ENCODE measurements at regions not wholly inside any gene's neighbourhood (a gene's known extent, or its start where the extent isn't known, plus 50 kb on each side); places are given as distances from the start of the nearest gene placed in this dataset.
A peak's percentile ranks its signal among the peaks of the same experiment; 100 is the strongest.

GRCh38 chr9:119634006-119634405, 264.8 kb upstream of the BRINP1 start:
- H3K4me3 Mint-ChIP-seq, result no peak overlapping the region
- TF ChIP-seq CTCF (conservative IDR thresholded peaks at IDR 0.05), result no peak
- no peak for DNase-seq (ENCODE audit: low read depth, low spot score)
- peaks cover 7% of the 10 kb centered on the region for H3K27me3 Mint-ChIP-seq (ENCODE audit: low read depth)
- H3K27ac Mint-ChIP-seq (ENCODE audit: unreplicated experiment), result no peak overlapping the region
- no peaks in the 10 kb centered on the region for H3K4me1 Mint-ChIP-seq
- no peaks in the 10 kb centered on the region for H3K9me3 Mint-ChIP-seq
- no peaks in the 10 kb centered on the region for H3K36me3 Mint-ChIP-seq (ENCODE audit: low read depth)

GRCh38 chr9:119611565-119611964, 242.3 kb upstream of the BRINP1 start:
- TF ChIP-seq CTCF (conservative IDR thresholded peaks at IDR 0.05), result no peak
- Mint-ChIP-seq H3K27me3 (ENCODE audit: low read depth) (peaks cover 42% of the 10 kb centered on the region), H3K27ac (ENCODE audit: unreplicated experiment) (no peak overlapping the region), H3K36me3 (ENCODE audit: low read depth) (no peaks in the 10 kb centered on the region), H3K4me1 (no peaks in the 10 kb centered on the region), H3K4me3 (no peak overlapping the region), H3K9me3 (no peaks in the 10 kb centered on the region)
- no peak for DNase-seq (ENCODE audit: low read depth, low spot score)

GRCh38 chr9:119609277-119609971, 240.2 kb upstream of the BRINP1 start:
- DNase-seq (ENCODE audit: low read depth, low spot score), result no peak
- no peak for TF ChIP-seq CTCF (conservative IDR thresholded peaks at IDR 0.05)
- H3K36me3 Mint-ChIP-seq (ENCODE audit: low read depth), result no peaks in the 10 kb centered on the region
- H3K4me3 Mint-ChIP-seq, result no peak overlapping the region
- peaks cover 2% of the 10 kb centered on the region for H3K9me3 Mint-ChIP-seq
- no peaks in the 10 kb centered on the region for H3K4me1 Mint-ChIP-seq
- peak overlapping the region; percentile 62 for H3K27ac Mint-ChIP-seq (ENCODE audit: unreplicated experiment)
- H3K27me3 Mint-ChIP-seq (ENCODE audit: low read depth), result peaks cover 34% of the 10 kb centered on the region

- Mint-ChIP-seq H3K9me3 (peaks cover 2% of the 10 kb centered on the region), H3K27me3 (ENCODE audit: low read depth) (peaks cover 15% of the 10 kb centered on the region), H3K36me3 (ENCODE audit: low read depth) (no peaks in the 10 kb centered on the region), H3K4me3 (no peak overlapping the region), H3K27ac (ENCODE audit: unreplicated experiment) (no peak overlapping the region), H3K4me1 (no peaks in the 10 kb centered on the region)
- no peak for TF ChIP-seq CTCF (conservative IDR thresholded peaks at IDR 0.05)
- DNase-seq (ENCODE audit: low read depth, low spot score), result no peak
Observed at GRCh38 chr9:119601632-119602031, 232.4 kb upstream of the BRINP1 start.

GRCh38 chr9:119597499-119597898, 228.3 kb upstream of the BRINP1 start:
- Mint-ChIP-seq H3K27ac (ENCODE audit: unreplicated experiment) (no peak overlapping the region), H3K36me3 (ENCODE audit: low read depth) (no peaks in the 10 kb centered on the region), H3K4me1 (no peaks in the 10 kb centered on the region), H3K9me3 (no peaks in the 10 kb centered on the region), H3K27me3 (ENCODE audit: low read depth) (peaks cover 15% of the 10 kb centered on the region), H3K4me3 (no peak overlapping the region)
- no peak for TF ChIP-seq CTCF (conservative IDR thresholded peaks at IDR 0.05)
- no peak for DNase-seq (ENCODE audit: low read depth, low spot score)

Measured in neural crest cell (in vitro differentiated cells).